ENCODE measurements at regions not wholly inside any gene's neighbourhood (a gene's known extent, or its start where the extent isn't known, plus 50 kb on each side); places are given as distances from the start of the nearest gene placed in this dataset.

DNA sequence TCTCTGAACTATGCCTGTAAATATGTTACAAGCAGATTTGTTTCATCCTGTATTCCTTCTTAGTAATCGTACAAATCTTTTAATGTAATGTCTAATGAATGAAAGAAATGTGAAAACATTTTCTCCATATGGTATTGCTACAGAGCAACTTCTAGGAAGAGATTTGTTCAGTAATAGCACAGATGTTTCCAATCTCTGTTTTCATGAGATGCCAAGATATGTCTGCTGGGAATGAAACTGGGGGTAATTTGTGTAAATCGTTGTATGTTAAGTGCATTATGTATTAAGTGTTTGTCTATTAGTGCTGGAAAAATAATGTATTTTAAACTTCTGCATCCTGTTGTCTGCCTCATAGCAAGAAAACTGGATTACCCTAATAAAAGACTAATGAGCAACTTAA, 722.2 kb upstream of the EYS start:
- no peaks in the 10 kb centered on the region for H3K27me3 ChIP-seq (ENCODE audit: control insufficient read depth in 2 of 2, insufficient read depth in 2 of 2, low read length in 2 of 2)
- in situ Hi-C loops (cut with MboI): no loop called here
- intact Hi-C loops (cut with micrococcal nuclease): no loop called here
- H3K9me3 ChIP-seq (replicated peaks; ENCODE audit: control insufficient read depth, insufficient read depth, low read depth, low read length): no peaks in the 10 kb centered on the region
- no peak for DNase-seq (ENCODE audit: extremely low read depth in 1 of 4, low spot score in 3 of 4)
- BruUV-seq (replicated peaks): no TSS peak
- H4K20me1 ChIP-seq (replicated peaks; ENCODE audit: control insufficient read depth, insufficient read depth, low read length): no peaks in the 10 kb centered on the region
- H3K4me3 ChIP-seq: no peak overlapping the region
- ATAC-seq: no peak
- no peaks in the 10 kb centered on the region for H3K36me3 ChIP-seq (ENCODE audit: control insufficient read depth, insufficient read depth, low read length)
- no peak overlapping the region for H2AFZ ChIP-seq (ENCODE audit: low read depth, low read length)
- no peak overlapping the region for H3K4me2 ChIP-seq (ENCODE audit: insufficient read depth, low read length)
- no peak overlapping the region for H3K9ac ChIP-seq (ENCODE audit: insufficient read depth in 1 of 2, low read depth in 2 of 2, low read length in 2 of 2)
- H3K79me2 ChIP-seq (ENCODE audit: control insufficient read depth, insufficient read depth, low read length): no peaks in the 10 kb centered on the region
- FAIRE-seq: no peak
- no peak overlapping the region for H3K27ac ChIP-seq (ENCODE audit: extremely low read depth, low read depth, low read length)
- 0% methylated on average over 2 of the region's 2 CpGs for WGBS (ENCODE audit: insufficient coverage, low coverage, missing lambda C conversion rate)
- no peaks in the 10 kb centered on the region for H3K9me1 ChIP-seq (ENCODE audit: control insufficient read depth, insufficient read depth, low read length)
- ChIA-PET CTCF (ENCODE audit: low intra/inter-chr PET ratio) (no interaction called here), POLR2A (no interaction called here)
- H3K4me1 ChIP-seq (replicated peaks in 1 of 2; ENCODE audit: control insufficient read depth in 2 of 2, insufficient read depth in 2 of 2, low read length in 2 of 2): no peaks in the 10 kb centered on the region
- TF ChIP-seq PRMT5 (CRISPR knock-in tag; IDR thresholded peaks at IDR 0.05) (no peak), TCFL5 (CRISPR knock-in tag; conservative IDR thresholded peaks at IDR 0.05) (no peak), EP300 (IDR thresholded peaks at IDR 0.05; ENCODE audit: low read length) (no peak), ZBTB1 (CRISPR knock-in tag; IDR thresholded peaks at IDR 0.05; ENCODE audit: borderline replicate concordance, low read depth) (no peak), ZNF830 (CRISPR knock-in tag; IDR thresholded peaks at IDR 0.05) (no peak), RBM15 (IDR thresholded peaks at IDR 0.05; ENCODE audit: insufficient read depth, low read length) (no peak)
- TF ChIP-seq, protein P1, sequence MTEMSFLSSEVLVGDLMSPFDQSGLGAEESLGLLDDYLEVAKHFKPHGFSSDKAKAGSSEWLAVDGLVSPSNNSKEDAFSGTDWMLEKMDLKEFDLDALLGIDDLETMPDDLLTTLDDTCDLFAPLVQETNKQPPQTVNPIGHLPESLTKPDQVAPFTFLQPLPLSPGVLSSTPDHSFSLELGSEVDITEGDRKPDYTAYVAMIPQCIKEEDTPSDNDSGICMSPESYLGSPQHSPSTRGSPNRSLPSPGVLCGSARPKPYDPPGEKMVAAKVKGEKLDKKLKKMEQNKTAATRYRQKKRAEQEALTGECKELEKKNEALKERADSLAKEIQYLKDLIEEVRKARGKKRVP (CRISPR knock-in tag; IDR thresholded peaks at IDR 0.05): no peak
- TF ChIP-seq, protein P2, sequence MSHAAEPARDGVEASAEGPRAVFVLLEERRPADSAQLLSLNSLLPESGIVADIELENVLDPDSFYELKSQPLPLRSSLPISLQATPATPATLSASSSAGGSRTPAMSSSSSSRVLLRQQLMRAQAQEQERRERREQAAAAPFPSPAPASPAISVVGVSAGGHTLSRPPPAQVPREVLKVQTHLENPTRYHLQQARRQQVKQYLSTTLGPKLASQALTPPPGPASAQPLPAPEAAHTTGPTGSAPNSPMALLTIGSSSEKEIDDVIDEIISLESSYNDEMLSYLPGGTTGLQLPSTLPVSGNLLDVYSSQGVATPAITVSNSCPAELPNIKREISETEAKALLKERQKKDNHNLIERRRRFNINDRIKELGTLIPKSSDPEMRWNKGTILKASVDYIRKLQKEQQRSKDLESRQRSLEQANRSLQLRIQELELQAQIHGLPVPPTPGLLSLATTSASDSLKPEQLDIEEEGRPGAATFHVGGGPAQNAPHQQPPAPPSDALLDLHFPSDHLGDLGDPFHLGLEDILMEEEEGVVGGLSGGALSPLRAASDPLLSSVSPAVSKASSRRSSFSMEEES (CRISPR knock-in tag; IDR thresholded peaks at IDR 0.05): no peak
- TF ChIP-seq, protein P3, sequence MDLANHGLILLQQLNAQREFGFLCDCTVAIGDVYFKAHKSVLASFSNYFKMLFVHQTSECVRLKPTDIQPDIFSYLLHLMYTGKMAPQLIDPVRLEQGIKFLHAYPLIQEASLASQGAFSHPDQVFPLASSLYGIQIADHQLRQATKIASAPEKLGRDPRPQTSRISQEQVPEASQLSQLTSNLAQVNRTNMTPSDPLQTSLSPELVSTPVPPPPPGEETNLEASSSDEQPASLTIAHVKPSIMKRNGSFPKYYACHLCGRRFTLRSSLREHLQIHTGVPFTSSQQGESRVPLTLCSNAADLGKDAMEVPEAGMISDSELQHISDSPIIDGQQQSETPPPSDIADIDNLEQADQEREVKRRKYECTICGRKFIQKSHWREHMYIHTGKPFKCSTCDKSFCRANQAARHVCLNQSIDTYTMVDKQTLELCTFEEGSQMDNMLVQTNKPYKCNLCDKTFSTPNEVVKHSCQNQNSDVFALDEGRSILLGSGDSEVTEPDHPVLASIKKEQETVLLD (IDR thresholded peaks at IDR 0.05): no peak
- TF ChIP-seq, protein P4, sequence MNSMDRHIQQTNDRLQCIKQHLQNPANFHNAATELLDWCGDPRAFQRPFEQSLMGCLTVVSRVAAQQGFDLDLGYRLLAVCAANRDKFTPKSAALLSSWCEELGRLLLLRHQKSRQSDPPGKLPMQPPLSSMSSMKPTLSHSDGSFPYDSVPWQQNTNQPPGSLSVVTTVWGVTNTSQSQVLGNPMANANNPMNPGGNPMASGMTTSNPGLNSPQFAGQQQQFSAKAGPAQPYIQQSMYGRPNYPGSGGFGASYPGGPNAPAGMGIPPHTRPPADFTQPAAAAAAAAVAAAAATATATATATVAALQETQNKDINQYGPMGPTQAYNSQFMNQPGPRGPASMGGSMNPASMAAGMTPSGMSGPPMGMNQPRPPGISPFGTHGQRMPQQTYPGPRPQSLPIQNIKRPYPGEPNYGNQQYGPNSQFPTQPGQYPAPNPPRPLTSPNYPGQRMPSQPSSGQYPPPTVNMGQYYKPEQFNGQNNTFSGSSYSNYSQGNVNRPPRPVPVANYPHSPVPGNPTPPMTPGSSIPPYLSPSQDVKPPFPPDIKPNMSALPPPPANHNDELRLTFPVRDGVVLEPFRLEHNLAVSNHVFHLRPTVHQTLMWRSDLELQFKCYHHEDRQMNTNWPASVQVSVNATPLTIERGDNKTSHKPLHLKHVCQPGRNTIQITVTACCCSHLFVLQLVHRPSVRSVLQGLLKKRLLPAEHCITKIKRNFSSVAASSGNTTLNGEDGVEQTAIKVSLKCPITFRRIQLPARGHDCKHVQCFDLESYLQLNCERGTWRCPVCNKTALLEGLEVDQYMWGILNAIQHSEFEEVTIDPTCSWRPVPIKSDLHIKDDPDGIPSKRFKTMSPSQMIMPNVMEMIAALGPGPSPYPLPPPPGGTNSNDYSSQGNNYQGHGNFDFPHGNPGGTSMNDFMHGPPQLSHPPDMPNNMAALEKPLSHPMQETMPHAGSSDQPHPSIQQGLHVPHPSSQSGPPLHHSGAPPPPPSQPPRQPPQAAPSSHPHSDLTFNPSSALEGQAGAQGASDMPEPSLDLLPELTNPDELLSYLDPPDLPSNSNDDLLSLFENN (IDR thresholded peaks at IDR 0.05; ENCODE audit: low read depth in 2 of 2, low read length in 2 of 2): no peak

Data from K562 (cell line).